ENCODE measurements at regions not wholly inside any gene's neighbourhood (a gene's known extent, or its start where the extent isn't known, plus 50 kb on each side); places are given as distances from the start of the nearest gene placed in this dataset.

- TF ChIP-seq ZBTB8A (CRISPR knock-in tag; IDR thresholded peaks at IDR 0.05; ENCODE audit: borderline replicate concordance, low read depth) (no peak), GABPA (IDR thresholded peaks at IDR 0.05; ENCODE audit: low read depth, low read length) (peak; percentile 50), GABPA (CRISPR knock-in tag; IDR thresholded peaks at IDR 0.05; ENCODE audit: low read depth) (peak; percentile 90), GATAD2A (CRISPR knock-in tag; IDR thresholded peaks at IDR 0.05) (no peak), ZSCAN21 (CRISPR knock-in tag; IDR thresholded peaks at IDR 0.05; ENCODE audit: borderline replicate concordance) (no peak), ELF1 (CRISPR knock-in tag; IDR thresholded peaks at IDR 0.05) (0 out of 2 replicates have a peak, but pooled peaks have one; percentile 43), ZBTB25 (CRISPR knock-in tag; IDR thresholded peaks at IDR 0.05) (no peak), NFRKB (IDR thresholded peaks at IDR 0.05) (no peak), MAF1 (CRISPR knock-in tag; IDR thresholded peaks at IDR 0.05; ENCODE audit: borderline replicate concordance) (no peak), HHEX (CRISPR knock-in tag; IDR thresholded peaks at IDR 0.05) (no peak), KLF11 (CRISPR knock-in tag; IDR thresholded peaks at IDR 0.05) (no peak), NR2C2 (CRISPR knock-in tag; IDR thresholded peaks at IDR 0.05; ENCODE audit: borderline replicate concordance) (peak; percentile 70), ZFP62 (CRISPR knock-in tag; IDR thresholded peaks at IDR 0.05) (no peak), ZNF780A (CRISPR knock-in tag; IDR thresholded peaks at IDR 0.05) (no peak), CREB1 (IDR thresholded peaks at IDR 0.05) (no peak), CREB1 (CRISPR knock-in tag; IDR thresholded peaks at IDR 0.05) (peak; percentile 39; the same call in 1 of the 2 replicates), ZNF704 (CRISPR knock-in tag; IDR thresholded peaks at IDR 0.05; ENCODE audit: borderline replicate concordance) (no peak), MAFF (IDR thresholded peaks at IDR 0.05; ENCODE audit: low read depth, low read length) (no peak), ONECUT2 (CRISPR knock-in tag; IDR thresholded peaks at IDR 0.05) (no peak), FOSL2 (CRISPR knock-in tag; IDR thresholded peaks at IDR 0.05) (0 out of 2 replicates have a peak, but pooled peaks have one; percentile 18), IKZF1 (IDR thresholded peaks at IDR 0.05) (no peak), SIX4 (CRISPR knock-in tag; IDR thresholded peaks at IDR 0.05) (no peak), EHMT2 (IDR thresholded peaks at IDR 0.05; ENCODE audit: borderline replicate concordance, low read depth, low read length) (no peak)
- TF ChIP-seq, protein P1, sequence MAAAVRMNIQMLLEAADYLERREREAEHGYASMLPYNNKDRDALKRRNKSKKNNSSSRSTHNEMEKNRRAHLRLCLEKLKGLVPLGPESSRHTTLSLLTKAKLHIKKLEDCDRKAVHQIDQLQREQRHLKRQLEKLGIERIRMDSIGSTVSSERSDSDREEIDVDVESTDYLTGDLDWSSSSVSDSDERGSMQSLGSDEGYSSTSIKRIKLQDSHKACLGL (CRISPR knock-in tag; IDR thresholded peaks at IDR 0.05), result no peak
- TF ChIP-seq, protein P2, sequence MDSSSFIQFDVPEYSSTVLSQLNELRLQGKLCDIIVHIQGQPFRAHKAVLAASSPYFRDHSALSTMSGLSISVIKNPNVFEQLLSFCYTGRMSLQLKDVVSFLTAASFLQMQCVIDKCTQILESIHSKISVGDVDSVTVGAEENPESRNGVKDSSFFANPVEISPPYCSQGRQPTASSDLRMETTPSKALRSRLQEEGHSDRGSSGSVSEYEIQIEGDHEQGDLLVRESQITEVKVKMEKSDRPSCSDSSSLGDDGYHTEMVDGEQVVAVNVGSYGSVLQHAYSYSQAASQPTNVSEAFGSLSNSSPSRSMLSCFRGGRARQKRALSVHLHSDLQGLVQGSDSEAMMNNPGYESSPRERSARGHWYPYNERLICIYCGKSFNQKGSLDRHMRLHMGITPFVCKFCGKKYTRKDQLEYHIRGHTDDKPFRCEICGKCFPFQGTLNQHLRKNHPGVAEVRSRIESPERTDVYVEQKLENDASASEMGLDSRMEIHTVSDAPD (CRISPR knock-in tag; IDR thresholded peaks at IDR 0.05), result no peak
- TF ChIP-seq, protein P3, sequence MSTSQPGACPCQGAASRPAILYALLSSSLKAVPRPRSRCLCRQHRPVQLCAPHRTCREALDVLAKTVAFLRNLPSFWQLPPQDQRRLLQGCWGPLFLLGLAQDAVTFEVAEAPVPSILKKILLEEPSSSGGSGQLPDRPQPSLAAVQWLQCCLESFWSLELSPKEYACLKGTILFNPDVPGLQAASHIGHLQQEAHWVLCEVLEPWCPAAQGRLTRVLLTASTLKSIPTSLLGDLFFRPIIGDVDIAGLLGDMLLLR (CRISPR knock-in tag; IDR thresholded peaks at IDR 0.05), result no peak
- TF ChIP-seq, protein P4, sequence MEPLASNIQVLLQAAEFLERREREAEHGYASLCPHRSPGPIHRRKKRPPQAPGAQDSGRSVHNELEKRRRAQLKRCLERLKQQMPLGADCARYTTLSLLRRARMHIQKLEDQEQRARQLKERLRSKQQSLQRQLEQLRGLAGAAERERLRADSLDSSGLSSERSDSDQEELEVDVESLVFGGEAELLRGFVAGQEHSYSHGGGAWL (CRISPR knock-in tag; IDR thresholded peaks at IDR 0.05), result no peak
Observed at GRCh38 chr13:97142452-97142851, 79.7 kb upstream of the MBNL2 start (continued).
